IMR-90 (cell line): ENCODE measurements at regions not wholly inside any gene's neighbourhood (a gene's known extent, or its start where the extent isn't known, plus 50 kb on each side); places are given as distances from the start of the nearest gene placed in this dataset.

Experiments
- ATAC-seq: fragments of 200-7000 bp; cut with Tn5 transposase; 2 replicates; pipeline ENCODE4 v1.9.1; 2020; ENCODE audit warnings: low read depth, mild to moderate bottlenecking, moderate library complexity
- BruUV-seq: library from RNA; stranded (reverse); fragments of 400-500 nt; replicated peaks from 2 replicates; lab custom pipeline; 2021; lab: Mats Ljungman, UMichigan
- CTCF ChIA-PET: fragments of 300-600 bp; formaldehyde crosslinking; extraction: SDS; loops from one replicate; lab custom pipeline; 2021; ENCODE audit warnings: antibody characterized with exemption; lab: Yijun Ruan, JAX
- POLR2A ChIA-PET: fragments of 300-600 bp; sonication (Branson Sonifier 250); formaldehyde crosslinking; loops from one replicate; lab custom pipeline; 2022; ENCODE audit warnings: antibody characterized with exemption; ENCODE audit not compliant: unreplicated experiment; lab: Charles Lee
- DNase-seq: peaks from one replicate; pipeline ENCODE4 v3.0.0; 2013
- H2AFZ ChIP-seq: replicated peaks from 2 replicates; pipeline ENCODE3; 2013; ENCODE audit warnings: low read length, mild to moderate bottlenecking; ENCODE audit not compliant: poor library complexity
- H2AK5ac ChIP-seq: 2 replicates; pipeline ENCODE4 v1.6.1; 2013; ENCODE audit warnings: low read depth, low read length, inconsistent platforms
- H2AK9ac ChIP-seq: replicated peaks from 2 replicates; pipeline ENCODE3; 2013; ENCODE audit warnings: mild to moderate bottlenecking, low read depth, low read length, moderate library complexity; ENCODE audit not compliant: poor library complexity
- H2BK120ac ChIP-seq: 2 replicates; pipeline ENCODE4 v1.6.1; 2013; ENCODE audit warnings: low read depth, low read length, inconsistent platforms
- H2BK15ac ChIP-seq: 3 replicates; pipeline ENCODE4 v1.6.1; 2013; ENCODE audit warnings: low read depth, low read length, inconsistent platforms
- H2BK20ac ChIP-seq: 2 replicates; pipeline ENCODE4 v1.6.1; 2013; ENCODE audit warnings: low read depth, mild to moderate bottlenecking, inconsistent platforms, low read length, moderate library complexity
- H2BK5ac ChIP-seq: 2 replicates; pipeline ENCODE4 v1.6.1; 2013; ENCODE audit warnings: mild to moderate bottlenecking, low read depth, low read length, inconsistent platforms; ENCODE audit not compliant: poor library complexity, severe bottlenecking
- H3K14ac ChIP-seq: replicated peaks from 2 replicates; pipeline ENCODE4 v1.6.1; 2013; ENCODE audit warnings: low read depth, low read length, inconsistent platforms
- H3K18ac ChIP-seq: 2 replicates; pipeline ENCODE4 v1.6.1; 2013; ENCODE audit warnings: low read depth, low read length, control low read depth
- H3K23ac ChIP-seq: 2 replicates; pipeline ENCODE4 v1.6.1; 2013; ENCODE audit warnings: low read depth, low read length, inconsistent platforms
- H3K27ac ChIP-seq: 2 replicates; pipeline ENCODE4 v1.5.1; 2013; ENCODE audit warnings: mild to moderate bottlenecking, control low read depth, low read length; ENCODE audit not compliant: insufficient read depth
- H3K27me3 ChIP-seq: 2 replicates; pipeline ENCODE4 v1.6.1; 2013; ENCODE audit warnings: low read length; ENCODE audit not compliant: control insufficient read depth, insufficient read depth
- H3K36me3 ChIP-seq: 2 replicates; pipeline ENCODE4 v1.6.1; 2013; ENCODE audit warnings: low read length, mixed read lengths; ENCODE audit not compliant: control insufficient read depth, insufficient read depth
- H3K4ac ChIP-seq: 2 replicates; pipeline ENCODE4 v1.6.1; 2013; ENCODE audit warnings: low read depth, low read length, inconsistent platforms
- H3K4me1 ChIP-seq: 2 replicates; pipeline ENCODE4 v1.6.1; 2013; ENCODE audit warnings: low read length, mixed read lengths; ENCODE audit not compliant: control insufficient read depth, insufficient read depth
- H3K4me2 ChIP-seq: 2 replicates; pipeline ENCODE4 v1.6.1; 2013; ENCODE audit warnings: low read depth, mild to moderate bottlenecking, control low read depth, low read length, moderate library complexity
- H3K4me3 ChIP-seq: 2 replicates; pipeline ENCODE4 v1.5.1; 2013; ENCODE audit warnings: low read depth, mild to moderate bottlenecking, control low read depth, low read length, moderate library complexity; ENCODE audit not compliant: insufficient read depth
- H3K56ac ChIP-seq: 2 replicates; pipeline ENCODE4 v1.6.1; 2013; ENCODE audit warnings: low read length, inconsistent platforms; ENCODE audit not compliant: insufficient read depth; ENCODE audit errors: extremely low read depth
- H3K79me1 ChIP-seq, 2 experiments: 2 replicates each; pipeline ENCODE4 v1.6.1; 2013; ENCODE audit warnings: low read length in 2 of 2, inconsistent platforms in 1 of 2, low read depth in 1 of 2
- H3K9ac ChIP-seq: 2 replicates; pipeline ENCODE4 v1.6.1; 2013; ENCODE audit warnings: low read depth, low read length, control low read depth
- H3K9me1 ChIP-seq: 2 replicates; pipeline ENCODE4 v1.6.1; 2013; ENCODE audit warnings: low read length, inconsistent platforms; ENCODE audit not compliant: insufficient read depth
- H3K9me3 ChIP-seq: 2 replicates; pipeline ENCODE4 v1.6.1; 2013; ENCODE audit warnings: low read length; ENCODE audit not compliant: control insufficient read depth, insufficient read depth
- H4K20me1 ChIP-seq: 2 replicates; pipeline ENCODE4 v1.6.1; 2013; ENCODE audit warnings: low read length, inconsistent platforms; ENCODE audit not compliant: insufficient read depth
- H4K5ac ChIP-seq: 2 replicates; pipeline ENCODE4 v1.6.1; 2013; ENCODE audit warnings: mild to moderate bottlenecking, low read depth, low read length, control low read depth
- H4K8ac ChIP-seq, 2 experiments: 2 replicates each; pipeline ENCODE4 v1.6.1; 2013; ENCODE audit warnings: low read depth in 2 of 2, low read length in 2 of 2, control low read depth in 1 of 2, inconsistent platforms in 1 of 2
- H4K91ac ChIP-seq: 2 replicates; pipeline ENCODE4 v1.6.1; 2013; ENCODE audit warnings: low read depth, low read length, inconsistent platforms; ENCODE audit not compliant: insufficient read depth
- ELK1 ChIP-seq: fragments of 150-350 bp; IDR thresholded peaks from 2 replicates; pipeline ENCODE4 v1.6.1; 2016; ENCODE audit warnings: low read depth, mild to moderate bottlenecking, low read length, moderate library complexity, borderline replicate concordance
- WGBS, 2 experiments: methylation state at CpG; one replicate each; pipeline versions ENCODE4 v1.1.5 to v1.1.7; 2013; ENCODE audit warnings: missing lambda C conversion rate in 2 of 2; ENCODE audit not compliant: insufficient read length in 1 of 2; ENCODE audit errors: extremely low coverage in 2 of 2; 5-methylcytosine and 5-hydroxymethylcytosine counted together
- dilution Hi-C: fragments of 300-500 bp; cut with HindIII; formaldehyde crosslinking; loops from one replicate; pipeline ENCODE4 v1.14.3; 2018; ENCODE audit warnings: low sequenced_read_pairs; ENCODE audit not compliant: unreplicated experiment
- in situ Hi-C: fragments of 300-500 bp; cut with MboI; formaldehyde crosslinking; loops from 3 replicates; pipeline ENCODE4 v1.14.3; 2019; ENCODE audit warnings: low sequenced_read_pairs, inconsistent platforms, mixed read lengths
- intact Hi-C: fragments of 100-400 bp; cut with micrococcal nuclease; formaldehyde crosslinking; loops from 2 replicates; pipeline ENCODE4 v1.10.0; 2022

- dilution Hi-C loops (no loop called here), in situ Hi-C loops (no loop called here), intact Hi-C loops (no loop called here)
- Histone ChIP-seq H3K14ac (no peak overlapping the region), H2BK15ac (no peak overlapping the region), H3K56ac (no peak overlapping the region), H4K20me1 (no peaks in the 10 kb centered on the region), H3K36me3 (no peaks in the 10 kb centered on the region), H3K9me3 (no peaks in the 10 kb centered on the region), H3K4me3 (no peak overlapping the region), H2BK20ac (no peak overlapping the region), H4K8ac (no peak overlapping the region), H2AFZ (no peak overlapping the region), H4K5ac (no peak overlapping the region), H3K27me3 (no peaks in the 10 kb centered on the region), H2AK5ac (no peak overlapping the region), H4K91ac (no peak overlapping the region), H3K9ac (no peak overlapping the region), H2BK120ac (no peak overlapping the region), H3K79me1 (no peaks in the 10 kb centered on the region), H3K27ac (no peak overlapping the region), H3K4me1 (no peaks in the 10 kb centered on the region), H3K9me1 (no peaks in the 10 kb centered on the region), H3K23ac (no peak overlapping the region), H2BK5ac (no peak overlapping the region), H3K4me2 (no peak overlapping the region), H3K4ac (no peak overlapping the region), H2AK9ac (no peak overlapping the region), H3K18ac (no peak overlapping the region)
- DNase-seq (no peak), ATAC-seq (no peak)
- 37% methylated on average over 2 of the region's 6 CpGs; no CpG with 5 or more reads in 1 of the 2 experiments for WGBS, 2 experiments
- ChIA-PET CTCF (no interaction called here), POLR2A (no interaction called here)
- no TSS peak for BruUV-seq
- no peak for TF ChIP-seq ELK1
These were observed 609.6 kb upstream of the NEGR1 start for GRCh38 chr1:72891976-72892375.
